AG04450 (cell line): ENCODE measurements at regions not wholly inside any gene's neighbourhood (a gene's known extent, or its start where the extent isn't known, plus 50 kb on each side); places are given as distances from the start of the nearest gene placed in this dataset. TPM values are rescaled to one million over a fixed set of nuclear protein-coding genes. Genes with fewer than 3 reads are reported as not detected.
A peak's percentile ranks its signal among the peaks of the same experiment; 100 is the strongest.

ENCODE experiments used
- CTCF ChIA-PET: fragments of 300-600, 350-600 bp; formaldehyde crosslinking; extraction: SDS; loops from one replicate; lab custom pipeline; 2022; ENCODE audit warnings: antibody characterized with exemption, inconsistent platforms; lab: Charles Lee
- POLR2A ChIA-PET: fragments of 350-600 bp; formaldehyde crosslinking; extraction: SDS; loops from one replicate; lab custom pipeline; 2021; ENCODE audit warnings: antibody characterized with exemption, inconsistent platforms; lab: Yijun Ruan, JAX
- DNase-seq: peaks from one replicate; pipeline ENCODE4 v3.0.0-alpha.2; 2011; ENCODE audit warnings: low read depth, low spot score
- H3K27ac ChIP-seq: one replicate; pipeline ENCODE4 v1.5.1; 2012; ENCODE audit warnings: low read depth, low read length, control low read depth
- H3K27me3 ChIP-seq: one replicate; pipeline ENCODE4 v1.6.0; 2012; ENCODE audit warnings: low read length; ENCODE audit not compliant: control insufficient read depth, insufficient read depth
- H3K4me3 ChIP-seq: 2 replicates; pipeline ENCODE4 v1.5.1; 2011; ENCODE audit warnings: mild to moderate bottlenecking, low read depth, low read length, control low read depth
- H3K9me3 ChIP-seq: 2 replicates; pipeline ENCODE4 v1.5.1; 2012; ENCODE audit warnings: low read length; ENCODE audit not compliant: control insufficient read depth, insufficient read depth
- CTCF ChIP-seq: IDR thresholded peaks from 2 replicates; pipeline ENCODE4 v1.5.1; 2011; ENCODE audit warnings: low read depth, low read length, control low read depth, inconsistent platforms
- small RNA-seq: library from RNA; depleted of rRNA; stranded (forward); fragments of <200 nt; gene quantifications from one replicate; pipeline ENCODE3, GENCODE V24; 2012; ENCODE audit warnings: low read depth; ENCODE audit not compliant: insufficient read length

DNA sequence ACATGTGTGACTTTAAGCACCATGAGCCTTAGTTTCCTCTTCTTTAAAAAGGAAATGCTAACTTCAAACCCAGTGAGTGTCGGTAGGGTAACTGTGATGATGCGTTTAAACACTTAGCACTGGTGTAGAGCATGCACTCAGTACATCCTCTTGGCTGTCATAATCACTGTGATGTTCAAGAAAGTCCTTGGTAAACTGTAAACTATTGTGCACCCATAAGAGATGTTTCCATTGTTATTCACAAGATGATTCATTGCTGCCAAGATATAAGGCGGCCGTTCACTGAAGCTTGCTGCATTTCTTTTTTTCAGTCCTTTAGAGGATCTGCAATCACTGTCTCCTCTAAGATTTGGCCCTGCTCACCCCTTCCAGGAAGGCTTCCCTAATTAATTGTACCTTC is 61.8 kb upstream of the DAB1 start:
- DNase-seq, result peak; percentile 4
- Histone ChIP-seq H3K27me3 (no peaks in the 10 kb centered on the region), H3K27ac (no peak overlapping the region), H3K9me3 (no peaks in the 10 kb centered on the region), H3K4me3 (no peak overlapping the region)
- no peak for TF ChIP-seq CTCF
- ChIA-PET CTCF (no interaction called here), POLR2A (no interaction called here)

- ChIA-PET POLR2A (no interaction called here), CTCF (no interaction called here)
- no peak for TF ChIP-seq CTCF
- Histone ChIP-seq H3K27ac (no peak overlapping the region), H3K9me3 (no peaks in the 10 kb centered on the region), H3K4me3 (no peak overlapping the region), H3K27me3 (no peaks in the 10 kb centered on the region)
- no peak for DNase-seq
Measured at GRCh38 chr1:57483954-57484353, 60.1 kb upstream of the DAB1 start.

DNA sequence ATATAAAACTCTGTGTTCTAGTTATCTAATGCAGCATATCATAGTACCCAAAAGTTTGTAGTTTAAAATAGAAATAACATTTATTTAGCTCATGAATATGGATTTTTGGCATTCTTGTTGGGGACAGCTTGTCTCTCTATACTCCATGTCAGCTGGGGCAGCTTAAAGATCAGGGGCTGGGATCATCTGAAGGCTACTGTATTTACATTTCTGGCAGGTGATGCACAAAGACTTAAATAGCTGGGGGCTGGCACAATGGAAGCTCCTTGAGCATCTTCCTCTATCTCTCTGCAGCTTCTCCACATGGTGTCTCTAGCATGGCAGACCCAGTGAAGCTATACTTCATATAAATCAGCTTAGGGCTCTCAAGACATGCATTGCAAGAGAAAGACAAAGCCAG is 55.6 kb upstream of the DAB1 start:
- H3K9me3 ChIP-seq, result no peaks in the 10 kb centered on the region
- POLR2A ChIA-PET, result no interaction called here
- no peak overlapping the region for H3K27ac ChIP-seq
- no peak for TF ChIP-seq CTCF
- no peaks in the 10 kb centered on the region for H3K27me3 ChIP-seq
- no peak overlapping the region for H3K4me3 ChIP-seq
- no peak for DNase-seq
- CTCF ChIA-PET, result interaction anchor here (0.9 to 1.0 kb wide), 2 partner anchors 9 to 659 kb away, joined by 3 read pairs; no protein-coding TSS in a partner anchor

DNA sequence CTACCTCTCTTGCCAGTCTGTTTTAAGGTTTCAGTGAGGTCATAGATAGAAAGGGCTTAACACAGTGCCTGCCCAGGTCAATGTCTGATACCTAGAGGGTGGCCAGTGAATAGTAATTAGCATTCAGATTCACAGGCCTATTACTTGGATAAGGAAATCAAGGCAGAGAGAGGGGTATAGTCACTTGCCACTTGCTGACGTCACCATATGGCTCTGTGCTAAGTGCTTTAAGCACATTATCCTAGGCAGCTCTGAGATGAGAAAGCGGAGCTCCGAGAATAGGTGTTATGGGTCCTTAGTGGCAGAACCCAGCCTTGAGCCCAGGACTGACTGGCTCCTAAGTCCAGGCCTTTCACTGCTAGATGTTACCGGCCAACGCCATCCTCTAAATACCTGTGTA is 51.5 kb upstream of the DAB1 start:
- no peak for DNase-seq
- Histone ChIP-seq H3K4me3 (no peak overlapping the region), H3K9me3 (no peaks in the 10 kb centered on the region), H3K27ac (no peak overlapping the region), H3K27me3 (no peaks in the 10 kb centered on the region)
- ChIA-PET POLR2A (no interaction called here), CTCF (no interaction called here)
- TF ChIP-seq CTCF, result no peak

DNA sequence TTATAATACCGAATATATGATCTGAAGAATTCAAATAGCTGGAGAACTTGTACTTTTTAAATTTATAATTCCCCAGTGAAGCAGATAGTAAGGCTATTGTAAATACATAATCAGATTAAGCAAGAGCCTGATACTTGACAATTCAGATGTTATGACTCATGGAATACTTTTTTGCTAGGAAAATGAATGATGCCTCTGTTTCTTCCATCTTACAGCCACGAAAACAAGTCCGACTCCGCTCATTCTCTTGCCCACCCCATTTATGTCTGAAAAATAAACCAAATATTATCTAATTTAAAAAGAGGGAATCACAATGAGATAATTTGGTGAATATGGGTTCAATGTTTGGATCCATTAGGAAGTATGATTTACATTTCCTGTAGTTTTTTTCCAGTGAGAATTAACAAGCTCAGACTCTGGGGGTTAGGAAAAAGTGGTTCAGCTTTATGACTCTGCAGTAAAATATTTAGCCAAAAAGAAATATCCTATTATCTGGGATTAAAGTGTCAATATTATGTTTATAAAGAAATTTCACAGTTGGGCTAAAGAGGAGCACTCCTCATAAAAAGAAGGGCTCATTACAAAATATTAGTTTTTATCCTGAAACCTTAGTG is 50.4 kb upstream of the DAB1 start:
- ChIA-PET POLR2A (no interaction called here), CTCF (interaction anchor here (0.9 kb wide), 1 partner anchor 18 kb away, joined by 3 read pairs; no protein-coding TSS in a partner anchor)
- H3K27me3 ChIP-seq, result no peaks in the 10 kb centered on the region
- no peak overlapping the region for H3K4me3 ChIP-seq
- no peak overlapping the region for H3K27ac ChIP-seq
- peak; percentile 10 for DNase-seq
- H3K9me3 ChIP-seq, result no peaks in the 10 kb centered on the region
- TF ChIP-seq CTCF, result no peak

Small RNA genes lying in the stretch of these regions (small RNA-seq; reads per million reads assigned to genes)
- gene AL445193.1, result not detected
